Progenitor cell of endocrine pancreas (in vitro differentiated cells): ENCODE measurements at regions not wholly inside any gene's neighbourhood (a gene's known extent, or its start where the extent isn't known, plus 50 kb on each side); places are given as distances from the start of the nearest gene placed in this dataset.

Experiments
- DNase-seq: peaks from one replicate; pipeline ENCODE4 v3.0.0; 2021; ENCODE audit warnings: low spot score; ENCODE audit not compliant: unreplicated experiment
- H3K27ac Mint-ChIP-seq: 2 replicates; pipeline ENCODE4 v1.8.0; 2021; ENCODE audit warnings: mild to moderate bottlenecking, moderate library complexity, mixed read lengths
- H3K27me3 Mint-ChIP-seq: 2 replicates; pipeline ENCODE4 v1.8.0; 2021; ENCODE audit warnings: mixed read lengths
- H3K36me3 Mint-ChIP-seq: 2 replicates; pipeline ENCODE4 v1.8.0; 2022; ENCODE audit warnings: mixed read lengths; ENCODE audit not compliant: insufficient read depth
- H3K4me1 Mint-ChIP-seq: 2 replicates; pipeline ENCODE4 v1.8.0; 2021; ENCODE audit warnings: low read depth, mixed read lengths
- H3K4me3 Mint-ChIP-seq: 2 replicates; pipeline ENCODE4 v1.8.0; 2021; ENCODE audit warnings: low read depth, mild to moderate bottlenecking, moderate library complexity, mixed read lengths
- H3K9me3 Mint-ChIP-seq: 2 replicates; pipeline ENCODE4 v1.8.0; 2021; ENCODE audit warnings: low read depth, mixed read lengths
- TF ChIP-seq, protein P1 (sequence below): fragments of 200-600 bp; sonication (generic); IDR thresholded peaks from one replicate; pipeline ENCODE4 v1.5.0; 2021; ENCODE audit warnings: antibody characterized with exemption, mild to moderate bottlenecking; ENCODE audit not compliant: unreplicated experiment

DNA sequence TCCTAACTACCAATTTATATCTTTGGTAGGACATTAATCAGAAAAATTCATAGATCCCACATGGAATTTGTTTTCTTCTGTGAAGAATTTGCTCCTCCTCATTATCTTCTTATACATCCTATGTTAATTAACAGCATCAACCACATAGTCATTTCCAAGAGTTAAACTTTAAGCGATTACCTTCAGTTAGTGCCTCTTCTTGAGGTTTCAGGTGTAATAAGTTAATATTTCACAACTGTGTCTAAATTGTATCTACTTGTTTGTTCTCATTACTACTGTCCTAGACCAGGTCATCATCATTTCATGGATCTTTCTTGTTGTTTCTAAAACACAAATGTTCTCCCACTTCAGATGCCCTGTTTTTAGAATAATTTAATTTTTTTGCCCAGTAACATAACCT, 457.9 kb downstream of the FAT4 start:
- H3K27ac Mint-ChIP-seq, result no peak overlapping the region
- no peak for DNase-seq
- H3K4me1 Mint-ChIP-seq, result peaks cover 4% of the 10 kb centered on the region
- no peaks in the 10 kb centered on the region for H3K36me3 Mint-ChIP-seq
- no peak overlapping the region for H3K4me3 Mint-ChIP-seq
- H3K27me3 Mint-ChIP-seq, result no peaks in the 10 kb centered on the region
- H3K9me3 Mint-ChIP-seq, result peaks cover 18% of the 10 kb centered on the region
- TF ChIP-seq, protein P1, sequence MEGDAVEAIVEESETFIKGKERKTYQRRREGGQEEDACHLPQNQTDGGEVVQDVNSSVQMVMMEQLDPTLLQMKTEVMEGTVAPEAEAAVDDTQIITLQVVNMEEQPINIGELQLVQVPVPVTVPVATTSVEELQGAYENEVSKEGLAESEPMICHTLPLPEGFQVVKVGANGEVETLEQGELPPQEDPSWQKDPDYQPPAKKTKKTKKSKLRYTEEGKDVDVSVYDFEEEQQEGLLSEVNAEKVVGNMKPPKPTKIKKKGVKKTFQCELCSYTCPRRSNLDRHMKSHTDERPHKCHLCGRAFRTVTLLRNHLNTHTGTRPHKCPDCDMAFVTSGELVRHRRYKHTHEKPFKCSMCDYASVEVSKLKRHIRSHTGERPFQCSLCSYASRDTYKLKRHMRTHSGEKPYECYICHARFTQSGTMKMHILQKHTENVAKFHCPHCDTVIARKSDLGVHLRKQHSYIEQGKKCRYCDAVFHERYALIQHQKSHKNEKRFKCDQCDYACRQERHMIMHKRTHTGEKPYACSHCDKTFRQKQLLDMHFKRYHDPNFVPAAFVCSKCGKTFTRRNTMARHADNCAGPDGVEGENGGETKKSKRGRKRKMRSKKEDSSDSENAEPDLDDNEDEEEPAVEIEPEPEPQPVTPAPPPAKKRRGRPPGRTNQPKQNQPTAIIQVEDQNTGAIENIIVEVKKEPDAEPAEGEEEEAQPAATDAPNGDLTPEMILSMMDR, result no peak

DNA sequence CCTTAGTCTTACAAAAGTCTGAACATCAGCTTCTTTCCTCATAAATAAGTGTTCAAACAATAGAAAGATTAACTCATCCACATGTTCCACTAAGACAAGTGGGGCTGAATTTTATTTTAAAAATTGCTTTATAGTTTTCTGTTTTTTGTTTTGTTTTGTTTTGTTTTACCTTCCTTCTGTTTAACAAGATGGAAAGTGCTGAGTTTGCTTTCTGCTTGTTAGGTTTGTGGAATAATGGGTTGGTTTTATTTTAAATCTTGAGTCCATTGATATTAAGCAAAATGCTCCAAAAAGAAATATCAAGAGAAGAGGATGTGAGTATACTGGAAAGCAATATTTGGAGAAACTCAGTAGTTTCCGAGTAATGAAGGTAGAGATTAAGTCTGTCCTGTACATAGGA, 458.7 kb downstream of the FAT4 start:
- Mint-ChIP-seq H3K9me3 (peaks cover 18% of the 10 kb centered on the region), H3K4me3 (no peak overlapping the region), H3K36me3 (no peaks in the 10 kb centered on the region), H3K27ac (no peak overlapping the region), H3K27me3 (no peaks in the 10 kb centered on the region), H3K4me1 (peaks cover 4% of the 10 kb centered on the region)
- DNase-seq, result no peak
- TF ChIP-seq, protein P1, result no peak

DNA sequence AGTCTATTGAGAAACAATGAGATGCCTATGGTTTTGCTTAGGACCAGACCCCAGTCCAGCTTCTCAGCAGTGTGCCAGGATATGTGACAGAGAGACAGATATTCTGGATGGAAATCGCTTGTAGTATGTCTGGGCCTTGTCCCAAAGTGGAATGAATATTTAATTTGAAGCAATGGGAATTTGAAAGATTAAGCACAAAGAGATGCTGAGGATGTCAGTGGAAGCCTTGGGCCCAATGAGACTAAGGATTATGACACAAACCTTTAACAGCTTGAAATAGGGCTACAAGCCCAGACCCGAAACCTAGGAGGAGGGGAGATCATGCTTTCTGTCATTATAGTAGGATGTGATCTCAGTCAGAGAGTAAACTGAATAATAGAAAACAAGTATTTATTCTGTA, 459.2 kb downstream of the FAT4 start:
- H3K36me3 Mint-ChIP-seq, result no peaks in the 10 kb centered on the region
- peaks cover 18% of the 10 kb centered on the region for H3K9me3 Mint-ChIP-seq
- H3K27ac Mint-ChIP-seq, result no peak overlapping the region
- TF ChIP-seq, protein P1, result no peak
- no peak for DNase-seq
- peaks cover 4% of the 10 kb centered on the region for H3K4me1 Mint-ChIP-seq
- H3K4me3 Mint-ChIP-seq, result no peak overlapping the region
- no peaks in the 10 kb centered on the region for H3K27me3 Mint-ChIP-seq

DNA sequence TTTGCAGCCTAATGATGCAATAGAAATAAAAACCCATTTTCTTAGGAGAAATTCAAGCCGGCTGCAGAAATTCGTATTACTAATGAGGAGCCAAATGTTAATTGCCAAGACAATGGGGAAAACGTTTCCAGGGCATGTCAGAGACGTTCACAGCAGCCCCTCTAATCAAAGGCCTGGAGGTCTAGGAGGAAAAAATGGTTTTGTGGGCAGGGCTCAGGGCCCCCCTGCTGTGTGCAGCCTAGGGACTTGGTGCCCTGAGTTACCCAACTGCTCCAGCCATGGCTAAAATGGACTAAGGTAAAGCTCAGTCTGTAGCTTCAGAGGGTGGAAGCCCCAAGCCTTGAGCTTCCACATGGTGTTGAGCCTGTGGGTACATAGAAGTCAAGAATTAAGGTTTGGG, 461.4 kb downstream of the FAT4 start:
- H3K9me3 Mint-ChIP-seq, result peaks cover 18% of the 10 kb centered on the region
- H3K27ac Mint-ChIP-seq, result no peak overlapping the region
- H3K4me3 Mint-ChIP-seq, result no peak overlapping the region
- TF ChIP-seq, protein P1, result no peak
- no peak for DNase-seq
- no peaks in the 10 kb centered on the region for H3K4me1 Mint-ChIP-seq
- H3K27me3 Mint-ChIP-seq, result no peaks in the 10 kb centered on the region
- no peaks in the 10 kb centered on the region for H3K36me3 Mint-ChIP-seq

DNA sequence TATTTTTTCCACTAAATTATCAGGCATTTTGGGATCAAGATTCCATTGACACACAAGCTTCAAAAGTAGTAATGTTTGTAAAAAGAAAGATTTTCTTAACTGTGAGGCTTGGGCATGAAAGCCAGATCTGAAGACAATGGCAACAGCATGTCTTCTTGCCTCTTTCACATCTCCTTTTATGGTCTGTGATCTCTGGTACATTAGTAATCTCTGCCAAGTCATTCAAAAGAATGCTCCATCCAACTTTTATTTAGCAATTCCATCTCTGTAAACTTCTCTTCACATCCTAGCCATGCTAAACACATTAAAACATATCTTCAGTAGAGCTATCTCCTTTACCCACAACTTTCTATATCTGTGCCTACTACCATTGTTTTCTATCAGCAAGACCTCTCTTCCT, 465.4 kb downstream of the FAT4 start:
- Mint-ChIP-seq H3K27me3 (no peaks in the 10 kb centered on the region), H3K27ac (no peak overlapping the region), H3K9me3 (peaks cover 15% of the 10 kb centered on the region), H3K4me3 (no peak overlapping the region), H3K36me3 (no peaks in the 10 kb centered on the region), H3K4me1 (no peaks in the 10 kb centered on the region)
- DNase-seq, result no peak
- TF ChIP-seq, protein P1, result no peak

DNA sequence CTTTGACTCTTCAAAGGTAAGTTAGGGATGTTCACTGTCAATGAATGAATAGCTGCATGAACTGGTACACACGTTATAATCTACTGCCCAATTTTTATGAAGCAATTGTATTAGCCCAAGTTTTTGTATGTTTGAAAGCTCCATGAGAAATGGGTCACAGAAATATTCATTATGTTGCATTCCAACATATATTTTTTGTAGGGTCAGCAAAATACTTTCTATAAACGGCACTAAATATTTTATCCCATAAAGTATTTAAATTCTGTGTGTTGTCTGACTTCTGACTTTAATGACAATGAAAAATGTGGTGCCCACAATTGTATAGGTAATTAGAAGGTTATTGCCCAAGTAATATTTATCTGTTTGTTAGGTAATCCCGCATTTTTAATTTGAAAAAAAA, 466.0 kb downstream of the FAT4 start:
- Mint-ChIP-seq H3K36me3 (no peaks in the 10 kb centered on the region), H3K4me3 (no peak overlapping the region), H3K27me3 (no peaks in the 10 kb centered on the region), H3K27ac (no peak overlapping the region), H3K9me3 (peaks cover 10% of the 10 kb centered on the region), H3K4me1 (no peaks in the 10 kb centered on the region)
- DNase-seq, result no peak
- TF ChIP-seq, protein P1, result no peak
